ENCODE measurements at regions not wholly inside any gene's neighbourhood (a gene's known extent, or its start where the extent isn't known, plus 50 kb on each side); places are given as distances from the start of the nearest gene placed in this dataset.
"Not testable (repeated sequence)": the region's sequence is repeated elsewhere in the genome, so short reads cannot be mapped to it uniquely, and the experiment has no call there.

DNA sequence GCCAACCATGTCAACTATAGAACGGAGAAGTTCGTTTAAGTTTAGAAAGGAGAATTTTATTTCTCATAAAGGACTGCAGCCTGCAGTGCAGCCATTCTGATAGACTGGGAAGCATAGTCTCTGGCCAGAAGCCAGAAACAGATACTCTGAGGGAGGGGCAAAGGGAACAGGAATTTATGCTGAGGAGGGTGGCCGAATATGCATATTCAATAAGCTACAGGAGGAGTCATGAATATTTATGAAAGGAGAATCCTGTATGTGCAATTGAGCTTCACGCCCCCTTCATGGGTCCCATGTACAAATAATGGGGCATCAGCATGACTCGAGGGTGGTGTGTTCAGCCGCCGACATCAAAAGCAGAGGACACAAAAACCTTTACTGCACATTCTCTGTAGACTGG, 199.9 kb downstream of the CWF19L2 start:
- no peaks in the 10 kb centered on the region for H3K36me3 ChIP-seq (ENCODE audit: control insufficient read depth, insufficient read depth, low read length)
- 32% methylated on average over 4 of the region's 7 CpGs for WGBS (ENCODE audit: insufficient coverage)
- DNase-seq (ENCODE audit: low read depth in 4 of 6, low spot score in 6 of 6): peak in 1 of 6 donors; percentile 34
- no peak overlapping the region for H3K27ac ChIP-seq (ENCODE audit: low read depth, low read length)
- H3K4me3 ChIP-seq (ENCODE audit: low read depth, low read length): no peak overlapping the region
- no peaks in the 10 kb centered on the region for H3K4me1 ChIP-seq (ENCODE audit: control insufficient read depth, insufficient read depth, low read length)
- no peaks in the 10 kb centered on the region for H3K9me3 ChIP-seq (ENCODE audit: control insufficient read depth, insufficient read depth, low read length)
- no peaks in the 10 kb centered on the region for H3K27me3 ChIP-seq (ENCODE audit: control insufficient read depth, insufficient read depth, low read length)

DNA sequence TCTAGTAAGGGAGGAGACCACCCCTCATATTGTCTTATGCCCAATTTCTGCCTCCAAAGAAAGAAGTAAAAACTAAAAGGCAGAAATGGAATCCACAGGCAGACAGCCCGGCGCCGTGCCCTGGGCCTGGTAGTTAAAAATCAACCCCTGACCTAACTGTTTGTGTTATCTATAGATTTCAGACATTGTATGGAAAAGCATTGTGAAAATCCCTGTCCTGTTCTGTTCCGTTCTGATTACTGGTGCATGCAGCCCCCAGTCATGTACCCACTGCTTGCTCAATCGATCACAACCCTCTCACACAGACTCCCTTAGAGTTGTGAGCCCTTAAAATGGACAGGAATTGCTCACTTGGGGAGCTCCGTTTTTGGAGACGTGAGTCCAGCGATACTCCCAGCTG, 204.0 kb downstream of the CWF19L2 start:
- WGBS (ENCODE audit: insufficient coverage): 86% methylated on average over 2 of the region's 8 CpGs
- H3K9me3 ChIP-seq (ENCODE audit: control insufficient read depth, insufficient read depth, low read length); H3K4me3 ChIP-seq (ENCODE audit: low read depth, low read length); H3K27me3 ChIP-seq (ENCODE audit: control insufficient read depth, insufficient read depth, low read length); H3K36me3 ChIP-seq (ENCODE audit: control insufficient read depth, insufficient read depth, low read length); H3K4me1 ChIP-seq (ENCODE audit: control insufficient read depth, insufficient read depth, low read length); DNase-seq (ENCODE audit: low read depth in 4 of 6, low spot score in 6 of 6); H3K27ac ChIP-seq (ENCODE audit: low read depth, low read length): not testable (repeated sequence)

DNA sequence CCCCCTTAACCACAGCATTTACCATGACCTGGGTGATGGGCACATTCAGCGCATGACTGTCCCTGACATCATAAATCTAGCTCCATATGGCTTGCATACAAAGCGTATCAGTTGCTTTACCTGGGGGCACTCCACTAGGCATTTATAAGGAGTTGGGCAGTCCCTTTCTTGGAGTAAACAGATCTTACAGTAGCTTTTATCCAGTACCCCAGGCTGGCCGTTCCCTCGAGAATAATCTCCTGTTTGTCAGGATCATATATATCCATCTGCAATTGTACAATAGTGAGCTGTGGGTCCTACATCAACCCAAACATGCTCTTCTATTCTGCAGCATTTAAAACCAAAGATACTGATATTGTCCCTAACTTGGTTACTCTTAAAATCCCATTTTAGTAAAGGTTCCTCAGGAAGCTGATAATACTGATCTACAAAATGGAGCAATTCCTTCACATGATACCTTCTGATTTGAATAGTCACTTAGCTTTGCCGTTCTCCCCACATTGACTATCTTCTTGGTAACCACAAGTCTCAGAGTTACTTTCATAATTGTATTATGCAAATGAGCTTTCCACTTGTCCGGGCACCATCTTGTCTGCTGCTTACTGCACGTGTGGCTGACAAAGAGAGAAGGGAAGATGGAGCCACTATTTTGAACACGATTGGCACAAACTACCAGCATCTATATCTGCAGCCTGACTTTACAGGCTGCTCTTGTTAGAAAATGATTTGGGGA, 205.0 kb downstream of the CWF19L2 start:
- 100% methylated on average over 3 of the region's 8 CpGs for WGBS (ENCODE audit: insufficient coverage)
- H3K36me3 ChIP-seq (ENCODE audit: control insufficient read depth, insufficient read depth, low read length): no peaks in the 10 kb centered on the region
- no peak for DNase-seq (ENCODE audit: low read depth in 4 of 6, low spot score in 6 of 6)
- no peak overlapping the region for H3K27ac ChIP-seq (ENCODE audit: low read depth, low read length)
- no peaks in the 10 kb centered on the region for H3K9me3 ChIP-seq (ENCODE audit: control insufficient read depth, insufficient read depth, low read length)
- no peaks in the 10 kb centered on the region for H3K4me1 ChIP-seq (ENCODE audit: control insufficient read depth, insufficient read depth, low read length)
- no peaks in the 10 kb centered on the region for H3K27me3 ChIP-seq (ENCODE audit: control insufficient read depth, insufficient read depth, low read length)
- H3K4me3 ChIP-seq (ENCODE audit: low read depth, low read length): no peak overlapping the region

DNA sequence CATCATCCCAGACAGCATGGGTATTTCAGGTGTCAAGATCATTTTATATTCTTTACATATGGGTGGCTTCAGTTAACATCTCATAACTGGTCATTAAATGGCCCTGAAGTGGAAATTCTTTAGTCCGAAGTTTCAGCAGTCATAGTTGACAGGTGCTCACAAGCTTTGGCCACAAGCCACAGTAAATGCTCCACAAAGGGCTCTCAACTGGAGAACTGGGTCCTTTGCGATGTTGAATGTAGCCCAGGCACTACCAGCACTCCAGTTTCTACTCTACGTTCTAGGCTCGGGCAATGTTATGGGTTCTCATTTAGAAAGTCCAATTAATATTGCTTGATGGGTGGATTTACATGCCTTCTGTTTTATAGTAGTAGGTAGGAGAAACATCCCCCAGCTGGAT, 206.3 kb downstream of the CWF19L2 start:
- no peak overlapping the region for H3K4me3 ChIP-seq (ENCODE audit: low read depth, low read length)
- 90% methylated on average over 2 of the region's 4 CpGs for WGBS (ENCODE audit: insufficient coverage)
- H3K4me1 ChIP-seq (ENCODE audit: control insufficient read depth, insufficient read depth, low read length): no peaks in the 10 kb centered on the region

DNA sequence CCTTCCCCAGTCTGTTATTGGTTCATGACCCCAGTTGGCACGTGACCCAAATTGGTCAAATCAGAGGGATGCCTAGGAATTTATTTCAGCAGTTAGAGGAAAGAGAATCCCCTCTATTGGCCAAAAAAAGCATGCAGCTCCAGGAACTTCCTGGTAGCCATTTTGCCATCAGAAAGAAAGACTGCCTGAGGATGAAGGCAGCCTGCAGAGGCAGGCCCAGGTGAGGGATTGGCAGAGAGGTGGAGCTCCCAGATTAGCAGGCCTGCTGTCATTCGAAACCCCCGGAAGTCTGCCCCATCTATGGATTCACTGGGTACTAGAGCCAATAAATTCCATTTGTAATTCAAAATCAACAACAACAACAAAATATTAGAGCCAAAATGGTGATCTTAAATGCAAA, 207.6 kb downstream of the CWF19L2 start:
- H3K4me3 ChIP-seq (ENCODE audit: low read depth, low read length): no peak overlapping the region
- H3K27me3 ChIP-seq (ENCODE audit: control insufficient read depth, insufficient read depth, low read length): no peaks in the 10 kb centered on the region
- WGBS (ENCODE audit: insufficient coverage): no CpG with 5 or more reads among the region's 3 CpGs
- H3K36me3 ChIP-seq (ENCODE audit: control insufficient read depth, insufficient read depth, low read length): no peaks in the 10 kb centered on the region
- no peak overlapping the region for H3K27ac ChIP-seq (ENCODE audit: low read depth, low read length)
- no peaks in the 10 kb centered on the region for H3K4me1 ChIP-seq (ENCODE audit: control insufficient read depth, insufficient read depth, low read length)
- no peaks in the 10 kb centered on the region for H3K9me3 ChIP-seq (ENCODE audit: control insufficient read depth, insufficient read depth, low read length)
- no peak for DNase-seq (ENCODE audit: low read depth in 4 of 6, low spot score in 6 of 6)

More for the DNA sequence above, 206.3 kb downstream of the CWF19L2 start:
- no peaks in the 10 kb centered on the region for H3K9me3 ChIP-seq (ENCODE audit: control insufficient read depth, insufficient read depth, low read length)
- H3K36me3 ChIP-seq (ENCODE audit: control insufficient read depth, insufficient read depth, low read length): no peaks in the 10 kb centered on the region
- H3K27me3 ChIP-seq (ENCODE audit: control insufficient read depth, insufficient read depth, low read length): no peaks in the 10 kb centered on the region
- H3K27ac ChIP-seq (ENCODE audit: low read depth, low read length): no peak overlapping the region
- no peak for DNase-seq (ENCODE audit: low read depth in 4 of 6, low spot score in 6 of 6)

DNA sequence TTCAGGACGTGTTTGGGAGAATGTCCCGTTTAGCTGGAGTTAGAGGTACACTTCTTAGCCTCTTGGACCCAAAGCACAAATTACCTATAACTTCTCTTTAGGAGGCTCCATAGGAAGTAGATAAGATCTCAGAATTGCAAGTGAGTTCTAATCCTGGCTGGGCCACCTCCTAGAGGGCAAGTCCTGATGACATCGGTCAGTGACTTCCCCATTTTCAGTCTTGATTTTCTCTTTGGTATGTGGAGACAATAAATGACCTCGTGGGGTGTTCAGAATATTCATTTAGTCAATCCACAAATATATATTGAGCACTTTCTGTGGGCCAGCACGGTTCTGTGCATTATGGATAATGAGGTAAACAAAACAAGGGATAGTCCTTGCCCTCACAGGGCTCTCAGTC, 208.6 kb downstream of the CWF19L2 start:
- Histone ChIP-seq H3K4me1 (ENCODE audit: control insufficient read depth, insufficient read depth, low read length) (no peaks in the 10 kb centered on the region), H3K4me3 (ENCODE audit: low read depth, low read length) (no peak overlapping the region), H3K27me3 (ENCODE audit: control insufficient read depth, insufficient read depth, low read length) (no peaks in the 10 kb centered on the region), H3K9me3 (ENCODE audit: control insufficient read depth, insufficient read depth, low read length) (no peaks in the 10 kb centered on the region), H3K27ac (ENCODE audit: low read depth, low read length) (no peak overlapping the region), H3K36me3 (ENCODE audit: control insufficient read depth, insufficient read depth, low read length) (no peaks in the 10 kb centered on the region)
- DNase-seq (ENCODE audit: low read depth in 4 of 6, low spot score in 6 of 6): no peak
- WGBS (ENCODE audit: insufficient coverage): no CpG with 5 or more reads among the region's 5 CpGs

DNA sequence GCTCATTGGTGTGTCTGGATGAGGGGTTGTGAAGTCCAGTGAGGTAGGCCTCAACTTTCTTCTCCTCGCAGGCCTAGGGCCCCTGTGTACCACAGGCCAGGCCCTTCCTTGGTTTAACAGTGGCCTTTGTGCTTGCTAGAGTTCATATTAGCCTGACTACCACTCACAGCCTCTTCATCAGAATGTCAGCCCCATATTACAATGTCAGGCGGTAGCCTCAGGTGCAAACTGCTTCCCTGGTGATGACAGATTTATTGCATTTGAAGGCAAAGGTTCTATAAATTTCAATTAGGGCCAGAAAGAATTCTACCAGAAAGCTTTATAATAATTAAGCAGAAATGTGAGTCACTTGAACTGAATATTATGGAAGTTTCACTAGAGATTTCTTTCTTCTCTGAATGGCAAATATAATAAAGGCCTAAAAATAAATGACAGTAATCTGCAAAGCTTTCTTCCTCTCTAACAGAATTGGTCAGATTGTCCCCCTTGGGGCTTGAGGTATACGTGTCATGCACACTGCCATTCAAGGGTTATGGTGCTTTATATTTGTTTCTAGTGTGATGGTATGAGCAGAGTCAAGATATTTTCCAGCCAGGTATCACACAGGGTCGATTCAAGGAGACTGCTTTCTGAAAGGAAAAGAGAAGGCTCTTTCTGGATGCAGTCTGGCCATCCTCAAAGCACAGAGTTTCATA, 210.3 kb downstream of the CWF19L2 start:
- WGBS (ENCODE audit: insufficient coverage): 100% methylated on average over 2 of the region's 4 CpGs
- H3K27me3 ChIP-seq (ENCODE audit: control insufficient read depth, insufficient read depth, low read length): no peaks in the 10 kb centered on the region
- no peak overlapping the region for H3K27ac ChIP-seq (ENCODE audit: low read depth, low read length)

DNA sequence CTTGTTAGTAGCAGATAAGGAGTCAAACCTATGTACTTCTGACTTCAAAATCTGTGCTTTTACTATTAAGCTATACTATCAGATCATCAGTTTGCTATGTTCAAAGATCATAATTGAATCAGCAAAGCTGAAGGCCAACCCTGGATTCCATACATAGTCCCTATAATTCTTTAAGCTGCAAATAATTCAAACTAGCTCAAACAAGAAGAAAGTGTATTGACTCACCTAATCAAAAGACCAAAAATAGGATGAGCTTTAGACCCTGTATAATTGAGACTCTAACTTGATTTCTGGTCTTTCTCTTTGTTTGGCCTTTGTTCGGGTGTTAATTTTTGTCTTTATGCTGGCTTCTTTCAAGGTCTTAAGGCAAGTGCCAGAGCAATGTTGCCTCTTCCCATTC, 213.7 kb downstream of the CWF19L2 start:
- WGBS (ENCODE audit: insufficient coverage): no CpG with 5 or more reads among the region's 1 CpG
- DNase-seq (ENCODE audit: low read depth in 4 of 6, low spot score in 6 of 6): no peak
- Histone ChIP-seq H3K4me1 (ENCODE audit: control insufficient read depth, insufficient read depth, low read length) (no peaks in the 10 kb centered on the region), H3K4me3 (ENCODE audit: low read depth, low read length) (no peak overlapping the region), H3K9me3 (ENCODE audit: control insufficient read depth, insufficient read depth, low read length) (no peaks in the 10 kb centered on the region), H3K27ac (ENCODE audit: low read depth, low read length) (no peak overlapping the region), H3K36me3 (ENCODE audit: control insufficient read depth, insufficient read depth, low read length) (no peaks in the 10 kb centered on the region), H3K27me3 (ENCODE audit: control insufficient read depth, insufficient read depth, low read length) (no peaks in the 10 kb centered on the region)

More for the DNA sequence above, 210.3 kb downstream of the CWF19L2 start:
- H3K4me3 ChIP-seq (ENCODE audit: low read depth, low read length): no peak overlapping the region
- no peaks in the 10 kb centered on the region for H3K4me1 ChIP-seq (ENCODE audit: control insufficient read depth, insufficient read depth, low read length)
- DNase-seq (ENCODE audit: low read depth in 4 of 6, low spot score in 6 of 6): no peak
- H3K36me3 ChIP-seq (ENCODE audit: control insufficient read depth, insufficient read depth, low read length): no peaks in the 10 kb centered on the region
- no peaks in the 10 kb centered on the region for H3K9me3 ChIP-seq (ENCODE audit: control insufficient read depth, insufficient read depth, low read length)

DNA sequence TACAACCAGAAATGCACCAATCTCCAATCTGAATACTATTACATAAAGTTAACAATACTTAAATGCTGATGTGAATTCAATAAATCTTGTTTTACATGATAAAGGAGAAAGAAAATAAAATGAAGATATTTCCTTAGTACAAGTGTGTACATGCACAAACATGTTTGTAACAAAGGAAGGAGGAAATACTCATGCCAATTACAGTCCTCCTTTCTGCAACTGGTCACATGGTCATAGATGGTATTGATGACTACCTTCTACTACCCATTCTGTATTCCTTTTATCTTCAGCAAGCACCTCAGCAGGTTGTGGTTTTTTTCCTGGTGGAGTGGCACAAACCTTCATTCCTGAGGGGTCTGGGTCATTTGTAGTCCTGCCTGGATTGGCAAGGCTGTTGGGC, 214.2 kb upstream of the GUCY1A2 start:
- no peaks in the 10 kb centered on the region for H3K4me1 ChIP-seq (ENCODE audit: control insufficient read depth, insufficient read depth, low read length)
- H3K4me3 ChIP-seq (ENCODE audit: low read depth, low read length): no peak overlapping the region
- H3K27ac ChIP-seq (ENCODE audit: low read depth, low read length): no peak overlapping the region
- H3K27me3 ChIP-seq (ENCODE audit: control insufficient read depth, insufficient read depth, low read length): no peaks in the 10 kb centered on the region
- H3K9me3 ChIP-seq (ENCODE audit: control insufficient read depth, insufficient read depth, low read length): peaks cover 6% of the 10 kb centered on the region
- DNase-seq (ENCODE audit: low read depth in 4 of 6, low spot score in 6 of 6): no peak
- no peaks in the 10 kb centered on the region for H3K36me3 ChIP-seq (ENCODE audit: control insufficient read depth, insufficient read depth, low read length)

DNA sequence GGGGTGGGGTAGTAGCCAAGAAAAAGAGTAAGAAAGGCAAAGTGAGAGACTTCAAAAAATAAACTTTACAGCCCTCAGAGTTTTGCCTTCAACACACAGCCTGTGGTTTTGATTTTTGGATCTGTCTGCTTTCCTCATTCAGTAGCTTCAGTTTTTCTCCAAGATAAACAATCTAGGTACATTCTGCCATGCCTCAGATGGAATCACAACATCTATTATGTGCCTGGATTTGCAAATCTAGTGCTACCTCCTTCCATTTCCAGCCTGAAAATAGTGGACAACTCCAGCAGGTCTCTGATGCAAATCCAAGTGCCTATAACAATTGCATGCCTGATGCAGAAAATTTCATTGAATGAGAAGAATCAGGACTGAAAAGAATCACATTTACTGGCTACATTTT, 206.6 kb upstream of the GUCY1A2 start:
- DNase-seq (ENCODE audit: low read depth in 4 of 6, low spot score in 6 of 6): no peak
- Histone ChIP-seq H3K4me1 (ENCODE audit: control insufficient read depth, insufficient read depth, low read length) (no peaks in the 10 kb centered on the region), H3K27ac (ENCODE audit: low read depth, low read length) (no peak overlapping the region), H3K4me3 (ENCODE audit: low read depth, low read length) (no peak overlapping the region), H3K27me3 (ENCODE audit: control insufficient read depth, insufficient read depth, low read length) (no peaks in the 10 kb centered on the region), H3K9me3 (ENCODE audit: control insufficient read depth, insufficient read depth, low read length) (peaks cover 1% of the 10 kb centered on the region), H3K36me3 (ENCODE audit: control insufficient read depth, insufficient read depth, low read length) (no peaks in the 10 kb centered on the region)

Measured in spinal cord (tissue), 9 donors.